ENCODE measurements at regions not wholly inside any gene's neighbourhood (a gene's known extent, or its start where the extent isn't known, plus 50 kb on each side); places are given as distances from the start of the nearest gene placed in this dataset.

- H3K4me3 ChIP-seq (replicated peaks in 1 of 3; ENCODE audit: insufficient read depth in 1 of 3, low read depth in 2 of 3, low read length in 3 of 3), result no peak overlapping the region
- no peaks in the 10 kb centered on the region for H3K36me3 ChIP-seq (replicated peaks in 1 of 2; ENCODE audit: control insufficient read depth in 1 of 2, insufficient read depth in 2 of 2, low read length in 2 of 2)
- H3K27me3 ChIP-seq (ENCODE audit: control insufficient read depth in 1 of 2, insufficient read depth in 2 of 2, low read length in 2 of 2), result no peaks in the 10 kb centered on the region
- peaks cover 28% of the 10 kb centered on the region for H3K9me3 ChIP-seq (ENCODE audit: low read length)
- no peak for FAIRE-seq
- TF ChIP-seq ZNF33A (CRISPR knock-in tag; IDR thresholded peaks at IDR 0.05; ENCODE audit: borderline replicate concordance) (no peak), SKI (IDR thresholded peaks at IDR 0.05; ENCODE audit: partially characterized antibody) (no peak), REPIN1 (CRISPR knock-in tag; IDR thresholded peaks at IDR 0.05; ENCODE audit: borderline replicate concordance, low read depth) (no peak), ZFP37 (CRISPR knock-in tag; IDR thresholded peaks at IDR 0.05; ENCODE audit: borderline replicate concordance) (no peak), ZKSCAN5 (CRISPR knock-in tag; IDR thresholded peaks at IDR 0.05) (no peak), CBX2 (IDR thresholded peaks at IDR 0.05; ENCODE audit: low read depth, low read length) (no peak), CBX2 (CRISPR knock-in tag; IDR thresholded peaks at IDR 0.05; ENCODE audit: low read depth) (no peak), MBD4 (IDR thresholded peaks at IDR 0.05; ENCODE audit: borderline replicate concordance, low read length) (no peak), STAT5B (CRISPR knock-in tag; IDR thresholded peaks at IDR 0.05) (no peak), ZNF512 (CRISPR knock-in tag; IDR thresholded peaks at IDR 0.05) (no peak), CC2D1A (CRISPR knock-in tag; IDR thresholded peaks at IDR 0.05) (no peak), JUNB (CRISPR knock-in tag; IDR thresholded peaks at IDR 0.05; ENCODE audit: borderline replicate concordance) (no peak), ZNF343 (CRISPR knock-in tag; IDR thresholded peaks at IDR 0.05) (no peak)
- TF ChIP-seq, protein P1, sequence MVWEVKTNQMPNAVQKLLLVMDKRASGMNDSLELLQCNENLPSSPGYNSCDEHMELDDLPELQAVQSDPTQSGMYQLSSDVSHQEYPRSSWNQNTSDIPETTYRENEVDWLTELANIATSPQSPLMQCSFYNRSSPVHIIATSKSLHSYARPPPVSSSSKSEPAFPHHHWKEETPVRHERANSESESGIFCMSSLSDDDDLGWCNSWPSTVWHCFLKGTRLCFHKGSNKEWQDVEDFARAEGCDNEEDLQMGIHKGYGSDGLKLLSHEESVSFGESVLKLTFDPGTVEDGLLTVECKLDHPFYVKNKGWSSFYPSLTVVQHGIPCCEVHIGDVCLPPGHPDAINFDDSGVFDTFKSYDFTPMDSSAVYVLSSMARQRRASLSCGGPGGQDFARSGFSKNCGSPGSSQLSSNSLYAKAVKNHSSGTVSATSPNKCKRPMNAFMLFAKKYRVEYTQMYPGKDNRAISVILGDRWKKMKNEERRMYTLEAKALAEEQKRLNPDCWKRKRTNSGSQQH (CRISPR knock-in tag; IDR thresholded peaks at IDR 0.05; ENCODE audit: low read depth), result no peak
- no peak overlapping the region for H2AFZ ChIP-seq (ENCODE audit: low read length)
- in situ Hi-C loops (cut with HindIII; ENCODE audit: extremely low pct_ligation_motif_present, low pct_unique_long_range_greater_than_20kb) (no loop called here), intact Hi-C loops (cut with micrococcal nuclease; ENCODE audit: unreplicated experiment) (no loop called here)
- no peak for ATAC-seq
- ChIA-PET CTCF (ENCODE audit: low intra/inter-chr PET ratio, low total read pairs) (no interaction called here), POLR2A (no interaction called here)
- 6% methylated on average over 3 of the region's 3 CpGs for WGBS (ENCODE audit: low lambda C conversion rate)
- no peaks in the 10 kb centered on the region for H4K20me1 ChIP-seq (ENCODE audit: insufficient read depth, low read length)
- no peak overlapping the region for H3K4me2 ChIP-seq (ENCODE audit: low read depth, low read length)
- BruUV-seq (replicated peaks), result no TSS peak
- no peak overlapping the region for H3K27ac ChIP-seq (ENCODE audit: extremely low read length, insufficient read depth, low read length)
- no peaks in the 10 kb centered on the region for H3K79me2 ChIP-seq (ENCODE audit: insufficient read depth, low read length)
- H3K4me1 ChIP-seq (ENCODE audit: insufficient read depth, low read length), result no peaks in the 10 kb centered on the region
- H3K9ac ChIP-seq (ENCODE audit: insufficient read depth, low read depth, low read length), result no peak overlapping the region
- no peak for DNase-seq (ENCODE audit: low spot score)
Observed at GRCh38 chr5:23877847-23878246, 370.4 kb downstream of the PRDM9 start.

Measured in HepG2 (cell line).